Suprapubic skin (tissue), 4 donors: ENCODE measurements at regions not wholly inside any gene's neighbourhood (a gene's known extent, or its start where the extent isn't known, plus 50 kb on each side); places are given as distances from the start of the nearest gene placed in this dataset.

ENCODE experiments used
- POLR2A ChIP-seq, 2 donors: fragments of 450-650 bp; IDR thresholded peaks; one replicate each; pipeline ENCODE4 v1.6.1; 2017; ENCODE audit warnings: antibody characterized with exemption in 2 of 2, mild to moderate bottlenecking in 2 of 2, moderate library complexity in 2 of 2
- POLR2AphosphoS5 ChIP-seq, 3 donors: sonication (generic); formaldehyde crosslinking; IDR thresholded peaks; one replicate each; pipeline ENCODE4 v1.6.1; 2017; ENCODE audit warnings: antibody characterized with exemption in 3 of 3
- TF ChIP-seq, protein P1 (sequence below), 2 donors: fragments of 200-600 bp in 1 of 2; fragments of 450-650 bp in 1 of 2; sonication (generic) in 1 of 2; IDR thresholded peaks; one replicate each; pipeline ENCODE4 v1.5.1; 2016 to 2019; ENCODE audit warnings: antibody characterized with exemption in 2 of 2, mild to moderate bottlenecking in 1 of 2, moderate library complexity in 1 of 2

GRCh38 chr14:87233266-87233665, 759.7 kb downstream of the GALC start:
- no peak for TF ChIP-seq POLR2AphosphoS5 (IDR thresholded peaks at IDR 0.05)
- TF ChIP-seq, protein P1, sequence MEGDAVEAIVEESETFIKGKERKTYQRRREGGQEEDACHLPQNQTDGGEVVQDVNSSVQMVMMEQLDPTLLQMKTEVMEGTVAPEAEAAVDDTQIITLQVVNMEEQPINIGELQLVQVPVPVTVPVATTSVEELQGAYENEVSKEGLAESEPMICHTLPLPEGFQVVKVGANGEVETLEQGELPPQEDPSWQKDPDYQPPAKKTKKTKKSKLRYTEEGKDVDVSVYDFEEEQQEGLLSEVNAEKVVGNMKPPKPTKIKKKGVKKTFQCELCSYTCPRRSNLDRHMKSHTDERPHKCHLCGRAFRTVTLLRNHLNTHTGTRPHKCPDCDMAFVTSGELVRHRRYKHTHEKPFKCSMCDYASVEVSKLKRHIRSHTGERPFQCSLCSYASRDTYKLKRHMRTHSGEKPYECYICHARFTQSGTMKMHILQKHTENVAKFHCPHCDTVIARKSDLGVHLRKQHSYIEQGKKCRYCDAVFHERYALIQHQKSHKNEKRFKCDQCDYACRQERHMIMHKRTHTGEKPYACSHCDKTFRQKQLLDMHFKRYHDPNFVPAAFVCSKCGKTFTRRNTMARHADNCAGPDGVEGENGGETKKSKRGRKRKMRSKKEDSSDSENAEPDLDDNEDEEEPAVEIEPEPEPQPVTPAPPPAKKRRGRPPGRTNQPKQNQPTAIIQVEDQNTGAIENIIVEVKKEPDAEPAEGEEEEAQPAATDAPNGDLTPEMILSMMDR (IDR thresholded peaks at IDR 0.05): no peak
- no peak for TF ChIP-seq POLR2A (IDR thresholded peaks at IDR 0.05)
